Activated CD8-positive, alpha-beta memory T cell treated with anti-CD3 and anti-CD28 coated beads, Interleukin-2, amount 50 U/mL, for 48 hours (primary cell): ENCODE measurements at regions not wholly inside any gene's neighbourhood (a gene's known extent, or its start where the extent isn't known, plus 50 kb on each side); places are given as distances from the start of the nearest gene placed in this dataset.

Experiments
- DNase-seq: peaks from one replicate; pipeline ENCODE4 v3.0.0-alpha.2; 2020

- no peak for DNase-seq
Observed at GRCh38 chr14:85444635-85445034, 85.3 kb upstream of the FLRT2 start.

DNA sequence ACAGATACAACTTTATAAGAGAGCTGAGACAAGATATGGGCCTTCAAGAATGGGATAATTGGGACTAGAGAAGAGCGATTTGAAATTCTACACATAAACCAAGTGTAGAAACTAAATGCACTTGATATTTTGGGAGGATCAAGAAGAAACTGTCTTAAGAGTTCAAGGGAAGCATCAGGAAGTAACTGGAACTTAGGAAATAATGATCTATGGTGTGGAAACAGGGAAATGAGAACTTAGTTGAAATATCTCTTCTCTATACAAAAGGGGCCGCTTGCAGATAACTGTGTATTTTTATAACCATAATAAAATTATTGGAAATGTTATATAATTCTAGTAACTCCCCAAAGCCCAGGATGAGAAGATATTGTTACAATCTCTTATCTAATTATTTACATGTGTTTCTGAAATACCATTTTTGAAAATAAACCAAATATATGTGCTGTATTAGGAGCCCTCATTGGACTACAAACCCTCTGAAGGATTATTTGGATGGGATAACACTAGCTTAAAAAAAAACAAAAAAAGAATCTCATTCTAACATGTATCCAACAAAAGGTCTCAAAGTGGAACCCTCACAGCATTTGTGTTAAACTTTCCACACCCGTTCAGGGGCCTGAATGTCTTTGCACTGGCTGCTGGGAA is 84.7 kb upstream of the FLRT2 start:
- no peak for DNase-seq

DNA sequence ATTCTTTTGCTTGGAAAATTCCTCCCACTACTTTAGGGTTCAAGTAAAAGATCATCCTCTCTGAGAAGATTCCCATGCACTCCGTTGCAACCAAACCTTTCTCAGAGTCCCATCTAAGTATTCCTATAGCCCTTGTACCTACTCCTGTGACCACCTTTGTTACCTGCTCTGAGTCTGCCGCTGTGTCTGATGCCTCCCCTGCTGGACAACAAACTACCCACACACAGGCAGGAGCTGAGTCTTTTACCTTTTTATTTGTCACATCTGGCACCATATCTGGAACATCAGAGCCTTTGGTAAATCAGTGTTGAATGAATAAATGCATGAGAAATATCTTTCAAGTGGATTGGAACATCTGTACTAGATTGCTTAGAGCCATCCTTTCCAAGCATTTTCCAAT is 82.1 kb upstream of the FLRT2 start:
- DNase-seq: no peak

DNA sequence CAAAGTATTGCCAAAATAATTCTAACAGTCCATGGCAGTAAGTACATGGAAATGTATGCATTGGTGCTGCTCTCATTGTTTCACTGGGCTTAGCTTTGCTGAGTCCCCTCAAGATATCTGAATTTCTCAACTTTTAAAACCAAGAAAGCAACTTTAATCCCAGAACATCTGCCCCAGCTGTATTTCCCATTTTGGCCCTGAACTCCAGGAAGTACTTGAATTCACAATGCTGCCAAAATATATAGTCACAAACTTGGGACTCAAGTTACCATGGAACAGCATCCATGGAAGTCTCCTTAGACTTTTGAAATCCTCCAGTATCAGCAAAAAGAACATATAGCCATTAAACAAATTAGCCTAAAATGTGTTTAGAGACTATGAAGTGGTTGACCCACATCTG is 78.5 kb upstream of the FLRT2 start:
- no peak for DNase-seq

- no peak for DNase-seq
Observed at GRCh38 chr14:85453401-85454225, 76.3 kb upstream of the FLRT2 start.

DNA sequence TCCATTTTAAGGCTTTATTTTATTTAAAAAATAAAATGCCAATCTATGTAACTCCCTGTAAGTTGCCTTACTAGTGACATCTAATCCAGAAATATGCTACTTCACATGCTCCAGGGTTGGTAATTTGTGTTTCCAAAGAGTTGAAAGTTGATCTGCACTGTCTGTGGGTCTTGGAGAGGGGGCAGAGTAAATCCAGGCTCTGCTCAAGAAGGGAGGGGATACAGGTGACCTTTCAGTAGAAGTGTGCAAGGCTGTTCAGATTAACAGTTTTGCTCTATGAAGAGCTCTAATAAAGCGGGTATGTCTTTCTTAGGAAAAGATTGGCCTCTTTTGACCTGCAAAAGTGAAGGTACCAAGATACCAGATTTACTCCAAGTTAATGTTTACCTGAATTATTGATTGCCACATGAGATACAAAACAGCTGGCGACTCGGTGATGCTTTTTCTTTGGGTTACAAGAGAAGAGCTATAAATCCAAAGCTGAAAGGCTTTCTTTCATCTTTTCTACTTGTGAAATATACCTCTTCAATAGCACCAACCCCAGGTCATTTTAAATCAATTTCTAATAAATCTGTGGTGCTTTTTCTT is 75.6 kb upstream of the FLRT2 start:
- DNase-seq: no peak

- no peak for DNase-seq
Observed at GRCh38 chr14:85459361-85460000, 70.5 kb upstream of the FLRT2 start.

DNA sequence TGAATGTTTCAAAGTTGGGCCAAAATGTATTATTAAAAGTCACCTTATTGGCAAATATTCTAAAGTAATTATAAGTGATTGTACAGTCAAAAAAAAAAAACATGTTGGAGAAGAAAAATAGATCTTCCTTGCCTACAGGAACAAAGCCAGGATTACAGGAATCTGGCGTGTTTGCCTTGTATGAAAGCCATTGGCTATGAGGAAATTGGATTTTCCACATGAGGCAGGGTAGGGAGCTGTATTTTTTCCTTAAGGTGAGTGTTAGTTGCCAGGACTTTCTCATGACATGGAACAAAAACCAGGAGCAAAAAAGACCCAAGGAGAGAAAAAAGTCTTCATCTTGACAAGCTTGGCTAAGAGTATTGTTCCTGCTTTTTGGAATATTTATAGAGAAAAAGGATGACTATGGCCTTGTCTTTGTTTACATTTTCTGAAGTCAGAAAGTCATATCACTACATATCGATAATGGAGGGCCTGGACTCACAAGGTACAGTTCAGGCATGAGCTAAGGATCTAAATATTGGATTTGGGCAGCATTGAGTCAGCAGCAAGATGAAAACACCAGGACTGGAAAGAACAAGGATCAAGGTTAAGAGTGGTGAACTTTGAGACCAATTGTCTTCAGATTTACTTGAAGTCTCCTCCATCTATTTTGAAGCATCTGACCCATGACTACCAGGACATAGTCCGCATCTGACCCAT is 68.4 kb upstream of the FLRT2 start:
- DNase-seq: no peak

DNA sequence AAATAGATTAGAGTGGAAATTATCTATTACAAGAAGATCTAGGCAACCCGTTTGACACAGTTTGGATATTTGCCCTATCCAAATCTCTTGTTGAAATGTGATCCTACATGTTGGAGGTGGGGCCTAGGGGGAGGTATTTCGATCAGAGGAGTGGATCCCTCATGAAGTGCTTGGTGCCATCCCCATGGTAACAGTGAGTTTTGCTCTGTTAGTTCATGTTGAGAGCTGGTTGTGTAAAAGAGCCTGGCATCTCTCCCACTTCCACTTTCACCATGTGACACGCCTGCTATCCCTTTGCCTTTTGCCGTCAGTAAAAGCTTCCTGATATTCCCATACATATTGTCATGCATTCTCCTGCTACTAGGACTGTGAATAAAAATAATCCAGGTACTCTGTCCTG is 66.4 kb upstream of the FLRT2 start:
- no peak for DNase-seq

- DNase-seq: no peak
Observed at GRCh38 chr14:85464135-85464895, 65.6 kb upstream of the FLRT2 start.

GRCh38 chr14:85466678-85467077 is 63.3 kb upstream of the FLRT2 start:
- DNase-seq: no peak

- no peak for DNase-seq
Observed at GRCh38 chr14:85468816-85469215, 61.1 kb upstream of the FLRT2 start.

DNA sequence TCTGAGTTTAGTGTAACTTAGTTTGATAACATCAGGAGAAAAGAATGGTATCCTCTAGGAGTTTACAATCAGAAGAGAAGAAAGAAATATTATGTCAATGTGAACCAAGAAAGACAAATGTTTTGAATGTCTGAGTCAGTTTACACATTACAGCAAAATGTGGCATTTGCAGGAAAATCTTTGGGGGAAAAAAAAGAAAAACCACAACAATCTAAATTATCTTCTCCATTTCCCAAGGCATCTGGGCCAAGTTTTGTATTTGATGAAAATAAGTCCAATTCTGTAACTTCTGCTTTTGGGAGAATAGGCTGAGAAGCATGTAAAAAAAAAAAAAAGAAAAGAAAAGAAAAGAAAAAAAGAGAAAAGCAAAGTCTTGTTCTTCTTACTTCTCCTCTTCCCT is 58.8 kb upstream of the FLRT2 start:
- DNase-seq: no peak

DNA sequence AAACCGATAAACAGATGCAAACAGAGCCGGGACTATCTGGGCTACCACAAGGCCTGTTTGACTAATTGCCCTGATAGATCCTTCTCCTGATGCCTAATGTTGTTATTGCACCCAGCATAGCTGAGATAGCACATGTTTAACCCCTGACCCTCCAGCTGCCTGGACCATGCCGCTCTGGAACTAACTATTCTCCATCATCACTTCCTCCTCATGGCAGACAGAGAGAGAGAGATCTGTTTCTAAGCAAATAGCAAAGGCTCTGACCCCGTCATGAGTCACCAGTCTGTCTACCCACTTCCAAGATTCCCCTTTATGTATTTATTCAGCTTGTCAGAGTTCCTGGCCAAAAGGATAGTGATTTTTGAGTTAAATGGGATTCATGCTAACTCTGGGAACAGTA is 58.2 kb upstream of the FLRT2 start:
- no peak for DNase-seq

DNA sequence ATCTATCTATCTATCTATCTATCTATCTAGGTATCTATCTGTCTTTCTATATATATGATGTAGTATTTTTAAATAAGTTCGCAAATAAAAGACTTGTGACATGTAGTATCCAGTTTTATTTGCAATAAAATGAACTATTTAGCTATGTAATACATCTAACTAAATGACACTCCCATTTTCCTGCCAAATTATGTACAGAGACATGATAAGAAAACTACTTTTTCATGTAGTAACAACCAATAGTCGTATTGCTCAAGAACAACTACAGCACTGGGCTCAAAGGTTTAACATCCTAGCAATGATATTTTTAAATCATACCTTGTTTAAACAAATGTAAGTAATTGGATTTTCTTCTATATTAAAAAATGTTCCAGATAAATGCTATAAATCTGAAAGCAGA is 55.5 kb upstream of the FLRT2 start:
- no peak for DNase-seq

DNA sequence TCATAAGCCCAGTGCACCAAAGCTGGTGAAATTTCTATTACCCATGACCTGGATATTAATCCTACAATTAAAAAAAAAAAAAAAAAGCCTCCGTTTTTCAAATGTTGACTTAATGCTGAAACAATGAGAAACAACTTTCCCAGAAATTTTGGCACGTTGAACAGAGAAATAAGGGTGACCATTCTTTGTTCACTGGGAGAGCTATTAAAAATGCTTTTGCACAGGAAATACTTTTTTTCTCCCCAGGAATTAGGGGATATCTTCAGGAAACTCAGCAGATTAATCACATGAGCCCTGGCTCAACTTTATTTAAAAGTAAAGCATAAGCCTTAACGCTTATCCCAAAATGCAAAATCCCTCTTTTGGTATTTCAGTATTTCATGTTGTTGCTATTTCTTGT is 54.8 kb upstream of the FLRT2 start:
- DNase-seq: no peak

DNA sequence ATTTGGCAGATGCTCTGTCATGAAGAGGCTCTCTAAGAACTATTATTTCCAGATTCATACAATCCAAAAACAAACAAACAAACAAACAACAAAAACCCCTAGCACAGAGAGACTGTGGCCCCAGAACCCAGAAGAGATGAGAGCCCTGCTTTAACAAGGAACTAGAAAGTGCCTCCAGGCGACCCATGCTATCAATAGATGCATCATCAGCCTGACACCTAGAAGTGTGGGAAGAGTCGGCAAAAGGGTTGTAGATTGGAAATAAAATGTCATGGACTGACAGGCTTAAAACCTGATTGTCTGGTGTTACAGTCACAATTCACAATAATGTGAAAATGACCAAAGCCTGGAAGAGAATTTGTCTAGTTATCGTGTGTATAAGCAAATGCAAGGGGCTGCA is 50.6 kb upstream of the FLRT2 start:
- no peak for DNase-seq

- DNase-seq: no peak
Observed at GRCh38 chr14:85479771-85480170, 50.2 kb upstream of the FLRT2 start.
